H9 (cell line): ENCODE measurements at regions not wholly inside any gene's neighbourhood (a gene's known extent, or its start where the extent isn't known, plus 50 kb on each side); places are given as distances from the start of the nearest gene placed in this dataset.

Experiments used
- DNase-seq: peaks from one replicate; pipeline ENCODE4 v3.0.0-alpha.2; 2017
- H2AFZ ChIP-seq: one replicate; pipeline ENCODE4 v1.6.1; 2013; ENCODE audit warnings: mild to moderate bottlenecking, low read length, control low read depth, moderate library complexity
- H2AK5ac ChIP-seq: 2 replicates; pipeline ENCODE4 v1.6.1; 2013; ENCODE audit warnings: low read length, control low read depth, mixed read lengths; ENCODE audit not compliant: insufficient read length
- H2BK120ac ChIP-seq: one replicate; pipeline ENCODE4 v1.6.1; 2013; ENCODE audit warnings: low read depth, mild to moderate bottlenecking, low read length, control low read depth, inconsistent platforms; ENCODE audit not compliant: poor library complexity, severe bottlenecking
- H2BK12ac ChIP-seq: 2 replicates; pipeline ENCODE4 v1.6.1; 2013; ENCODE audit warnings: low read length, control low read depth, mixed read lengths, low read depth; ENCODE audit not compliant: insufficient read length
- H2BK15ac ChIP-seq: 2 replicates; pipeline ENCODE4 v1.6.1; 2013; ENCODE audit warnings: low read depth, low read length, control low read depth
- H2BK20ac ChIP-seq: one replicate; pipeline ENCODE4 v1.6.1; 2013; ENCODE audit warnings: low read depth, mild to moderate bottlenecking, low read length, control low read depth, inconsistent platforms; ENCODE audit not compliant: poor library complexity, severe bottlenecking
- H2BK5ac ChIP-seq: 2 replicates; pipeline ENCODE4 v1.6.1; 2013; ENCODE audit warnings: low read length, control low read depth, mixed read lengths; ENCODE audit not compliant: insufficient read length
- H3K14ac ChIP-seq: 2 replicates; pipeline ENCODE4 v1.6.1; 2013; ENCODE audit warnings: low read length, control low read depth; ENCODE audit not compliant: insufficient read depth
- H3K18ac ChIP-seq: 2 replicates; pipeline ENCODE4 v1.6.1; 2013; ENCODE audit warnings: low read depth, mild to moderate bottlenecking, mixed read lengths, low read length, control low read depth; ENCODE audit not compliant: insufficient read length
- H3K23ac ChIP-seq: 2 replicates; pipeline ENCODE4 v1.6.1; 2013; ENCODE audit warnings: low read length, control low read depth, mixed read lengths, low read depth; ENCODE audit not compliant: insufficient read length
- H3K23me2 ChIP-seq: 2 replicates; pipeline ENCODE4 v1.6.1; 2013; ENCODE audit warnings: low read depth, mild to moderate bottlenecking, mixed read lengths, low read length, control low read depth; ENCODE audit not compliant: insufficient read length, poor library complexity, severe bottlenecking
- H3K27ac ChIP-seq: 2 replicates; pipeline ENCODE4 v1.5.1; 2013; ENCODE audit warnings: low read length, control low read depth, mixed read lengths, low read depth; ENCODE audit not compliant: insufficient read length
- H3K27me3 ChIP-seq: 2 replicates; pipeline ENCODE4 v1.6.1; 2013; ENCODE audit warnings: low read length, control low read depth, inconsistent platforms; ENCODE audit not compliant: insufficient read depth
- H3K4ac ChIP-seq: 2 replicates; pipeline ENCODE4 v1.6.1; 2013; ENCODE audit warnings: low read depth, mild to moderate bottlenecking, control low read depth, inconsistent platforms, low read length, moderate library complexity
- H3K4me1 ChIP-seq: 2 replicates; pipeline ENCODE4 v1.6.1; 2013; ENCODE audit warnings: low read length, control low read depth, inconsistent platforms; ENCODE audit not compliant: insufficient read depth
- H3K4me2 ChIP-seq: 2 replicates; pipeline ENCODE4 v1.6.1; 2013; ENCODE audit warnings: low read length, control low read depth, mixed read lengths; ENCODE audit not compliant: insufficient read length, insufficient read depth
- H3K56ac ChIP-seq: 2 replicates; pipeline ENCODE4 v1.6.1; 2013; ENCODE audit warnings: low read depth, mild to moderate bottlenecking, mixed read lengths, low read length, control low read depth; ENCODE audit not compliant: insufficient read length
- H3K79me1 ChIP-seq: 2 replicates; pipeline ENCODE4 v1.6.1; 2013; ENCODE audit warnings: low read depth, mild to moderate bottlenecking, moderate library complexity, low read length, control low read depth, inconsistent platforms; ENCODE audit not compliant: insufficient read depth, poor library complexity, severe bottlenecking
- H3K79me2 ChIP-seq: 2 replicates; pipeline ENCODE4 v1.6.1; 2013; ENCODE audit warnings: low read length, control low read depth, inconsistent platforms; ENCODE audit not compliant: insufficient read depth
- H3K9ac ChIP-seq: 2 replicates; pipeline ENCODE4 v1.6.1; 2013; ENCODE audit warnings: low read length, control low read depth, mixed read lengths; ENCODE audit not compliant: insufficient read length; ENCODE audit errors: extremely low read depth
- H3K9me3 ChIP-seq: one replicate; pipeline ENCODE4 v1.6.1; 2013; ENCODE audit warnings: low read depth, low read length, inconsistent platforms; ENCODE audit not compliant: control insufficient read depth
- H3T11ph ChIP-seq: one replicate; pipeline ENCODE4 v1.6.1; 2013; ENCODE audit warnings: mild to moderate bottlenecking, low read length, control low read depth, inconsistent platforms
- H4K20me1 ChIP-seq: one replicate; pipeline ENCODE4 v1.6.1; 2013; ENCODE audit not compliant: control insufficient read depth, insufficient read length, insufficient read depth
- H4K5ac ChIP-seq: 2 replicates; pipeline ENCODE4 v1.6.1; 2013; ENCODE audit warnings: low read depth, mild to moderate bottlenecking, mixed read lengths, low read length, control low read depth; ENCODE audit not compliant: insufficient read length
- H4K8ac ChIP-seq: replicated peaks from 2 replicates; pipeline ENCODE4 v1.6.1; 2013; ENCODE audit warnings: low read length, control low read depth, mixed read lengths, low read depth; ENCODE audit not compliant: insufficient read length
- H4K91ac ChIP-seq: 2 replicates; pipeline ENCODE4 v1.6.1; 2013; ENCODE audit warnings: low read depth, mild to moderate bottlenecking, moderate library complexity, mixed read lengths, low read length, control low read depth; ENCODE audit not compliant: insufficient read length
- H3K27ac Mint-ChIP-seq, 3 experiments: 2 replicates in 2 of 3; 3 replicates in 1 of 3; pipeline ENCODE4 v1.8.0; 2020 to 2021; ENCODE audit warnings: mixed read lengths in 3 of 3, mild to moderate bottlenecking in 1 of 3, moderate library complexity in 1 of 3
- H3K27me3 Mint-ChIP-seq: 2 replicates; pipeline ENCODE4 v1.8.0; 2021; ENCODE audit warnings: low read depth, mild to moderate bottlenecking, moderate library complexity, mixed read lengths
- H3K36me3 Mint-ChIP-seq, 3 experiments: 2 replicates in 2 of 3; 3 replicates in 1 of 3; pipeline ENCODE4 v1.8.0; 2020 to 2021; ENCODE audit warnings: low read depth in 3 of 3, mixed read lengths in 3 of 3; ENCODE audit not compliant: insufficient read depth in 1 of 3
- H3K4me1 Mint-ChIP-seq, 2 experiments: 2 replicates each; pipeline ENCODE4 v1.8.0; 2020; ENCODE audit warnings: mixed read lengths in 2 of 2
- H3K4me3 Mint-ChIP-seq, 2 experiments: 2 replicates in 1 of 2; 3 replicates in 1 of 2; pipeline ENCODE4 v1.8.0; 2020 to 2021; ENCODE audit warnings: mild to moderate bottlenecking in 2 of 2, mixed read lengths in 2 of 2, moderate library complexity in 1 of 2
- H3K9me3 Mint-ChIP-seq, 2 experiments: 2 replicates in 1 of 2; 3 replicates in 1 of 2; pipeline ENCODE4 v1.8.0; 2020; ENCODE audit warnings: mild to moderate bottlenecking in 2 of 2, mixed read lengths in 2 of 2, moderate library complexity in 1 of 2
- CTCF ChIP-seq: fragments of 200-600 bp; sonication (generic); conservative IDR thresholded peaks from 3 replicates; pipeline ENCODE4 v1.8.0; 2021; ENCODE audit warnings: antibody characterized with exemption, mild to moderate bottlenecking
- WGBS: extraction: QIAGEN DNeasy Blood & Tissue Kit; methylation state at CpG from one replicate; pipeline ENCODE4 v1.1.7; 2013; ENCODE audit warnings: missing lambda C conversion rate, low lambda C conversion rate, mixed read lengths; ENCODE audit not compliant: insufficient read length; ENCODE audit errors: extremely low coverage; 5-methylcytosine and 5-hydroxymethylcytosine counted together

- Mint-ChIP-seq H3K9me3 (no peaks in the 10 kb centered on the region), H3K27me3 (no peaks in the 10 kb centered on the region)
- no peak overlapping the region for H2BK5ac ChIP-seq
Measured at GRCh38 chr6:113015249-113015648, 668.1 kb downstream of the RFPL4B start.

More at GRCh38 chr6:113015249-113015648, 668.1 kb downstream of the RFPL4B start:
- Histone ChIP-seq H3K27me3 (no peaks in the 10 kb centered on the region), H3K4ac (no peak overlapping the region), H3K56ac (no peak overlapping the region), H3K14ac (no peak overlapping the region), H2BK12ac (no peak overlapping the region), H3K79me2 (no peaks in the 10 kb centered on the region), H4K91ac (no peak overlapping the region), H3K23ac (no peak overlapping the region), H2BK20ac (no peak overlapping the region), H3K27ac (no peak overlapping the region), H2AK5ac (no peak overlapping the region), H3K4me1 (no peaks in the 10 kb centered on the region), H3K79me1 (no peaks in the 10 kb centered on the region), H3T11ph (no peak overlapping the region), H3K18ac (no peak overlapping the region), H3K9me3 (no peaks in the 10 kb centered on the region), H2BK15ac (no peak overlapping the region), H4K20me1 (no peaks in the 10 kb centered on the region), H4K8ac (no peak overlapping the region), H3K23me2 (no peaks in the 10 kb centered on the region), H3K9ac (no peak overlapping the region), H4K5ac (no peak overlapping the region), H2BK120ac (no peak overlapping the region), H2AFZ (no peak overlapping the region), H3K4me2 (no peak overlapping the region)
- Mint-ChIP-seq H3K36me3 (no peaks in the 10 kb centered on the region), H3K4me1 (no peaks in the 10 kb centered on the region), H3K27ac (no peak overlapping the region), H3K4me3 (no peak overlapping the region)
- DNase-seq, result no peak
- no CpG with 5 or more reads among the region's 8 CpGs for WGBS
- TF ChIP-seq CTCF, result no peak
